Lower leg skin (tissue), 3 donors: ENCODE measurements at regions not wholly inside any gene's neighbourhood (a gene's known extent, or its start where the extent isn't known, plus 50 kb on each side); places are given as distances from the start of the nearest gene placed in this dataset.

Experiments
- POLR2A ChIP-seq, 2 donors: fragments of 450-650 bp; IDR thresholded peaks; one replicate each; pipeline ENCODE4 v1.6.1; 2016 to 2017; ENCODE audit warnings: antibody characterized with exemption in 2 of 2, mild to moderate bottlenecking in 1 of 2, moderate library complexity in 1 of 2
- TF ChIP-seq, protein P1 (sequence below), 3 donors: fragments of 450-650 bp; IDR thresholded peaks; one replicate each; pipeline ENCODE4 v1.5.1; 2016; ENCODE audit warnings: antibody characterized with exemption in 3 of 3, mild to moderate bottlenecking in 3 of 3, moderate library complexity in 2 of 3

DNA sequence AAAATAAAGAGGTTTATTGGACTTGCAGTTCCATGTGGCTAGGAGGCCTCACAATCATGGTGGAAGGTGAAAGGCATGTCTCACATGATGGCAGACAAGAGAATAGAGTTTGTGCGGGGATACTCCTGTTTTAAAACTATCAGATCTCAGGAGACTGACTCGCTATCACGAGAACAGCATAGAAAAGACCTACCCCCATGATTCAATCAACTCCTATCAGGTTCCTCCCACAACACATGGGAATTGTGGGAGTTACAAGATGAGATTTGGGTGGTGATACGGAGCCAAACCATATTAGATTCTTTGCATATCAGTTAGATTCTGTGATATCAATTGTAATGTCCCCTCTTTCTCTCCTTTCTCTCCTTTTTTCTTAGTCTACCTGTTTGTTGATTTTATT lies 1178.7 kb upstream of the LRRTM1 start:
- TF ChIP-seq, protein P1, sequence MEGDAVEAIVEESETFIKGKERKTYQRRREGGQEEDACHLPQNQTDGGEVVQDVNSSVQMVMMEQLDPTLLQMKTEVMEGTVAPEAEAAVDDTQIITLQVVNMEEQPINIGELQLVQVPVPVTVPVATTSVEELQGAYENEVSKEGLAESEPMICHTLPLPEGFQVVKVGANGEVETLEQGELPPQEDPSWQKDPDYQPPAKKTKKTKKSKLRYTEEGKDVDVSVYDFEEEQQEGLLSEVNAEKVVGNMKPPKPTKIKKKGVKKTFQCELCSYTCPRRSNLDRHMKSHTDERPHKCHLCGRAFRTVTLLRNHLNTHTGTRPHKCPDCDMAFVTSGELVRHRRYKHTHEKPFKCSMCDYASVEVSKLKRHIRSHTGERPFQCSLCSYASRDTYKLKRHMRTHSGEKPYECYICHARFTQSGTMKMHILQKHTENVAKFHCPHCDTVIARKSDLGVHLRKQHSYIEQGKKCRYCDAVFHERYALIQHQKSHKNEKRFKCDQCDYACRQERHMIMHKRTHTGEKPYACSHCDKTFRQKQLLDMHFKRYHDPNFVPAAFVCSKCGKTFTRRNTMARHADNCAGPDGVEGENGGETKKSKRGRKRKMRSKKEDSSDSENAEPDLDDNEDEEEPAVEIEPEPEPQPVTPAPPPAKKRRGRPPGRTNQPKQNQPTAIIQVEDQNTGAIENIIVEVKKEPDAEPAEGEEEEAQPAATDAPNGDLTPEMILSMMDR (IDR thresholded peaks at IDR 0.05) = no peak
- TF ChIP-seq POLR2A (IDR thresholded peaks at IDR 0.05) = no peak
